ENCODE measurements at regions not wholly inside any gene's neighbourhood (a gene's known extent, or its start where the extent isn't known, plus 50 kb on each side); places are given as distances from the start of the nearest gene placed in this dataset.

GRCh38 chr2:204065566-204065965 is 129.0 kb downstream of the ICOS start:
- Mint-ChIP-seq H3K9me3 (peaks cover 16% of the 10 kb centered on the region; the same call in 2 of the 3 replicates), H3K27me3 (ENCODE audit: insufficient read depth, low read depth, poor library complexity) (no peaks in the 10 kb centered on the region), H3K27ac (no peak overlapping the region), H3K36me3 (ENCODE audit: low read depth) (no peaks in the 10 kb centered on the region), H3K4me3 (no peak overlapping the region), H3K4me1 (no peaks in the 10 kb centered on the region; the same call in 2 of the 3 replicates)
- no peaks in the 10 kb centered on the region for H4K20me1 ChIP-seq (replicated peaks; ENCODE audit: insufficient read depth)
- H3K36me3 ChIP-seq (ENCODE audit: insufficient read depth), result peaks cover 6% of the 10 kb centered on the region; the same call in 1 of the 2 replicates
- no peak for ATAC-seq
- H3K4me3 ChIP-seq, result no peak overlapping the region
- no peak for DNase-seq (ENCODE audit: low spot score)
- no peak overlapping the region for H3K27ac ChIP-seq (ENCODE audit: low read depth)
- H3K4me2 ChIP-seq, result no peak overlapping the region
- H3K27me3 ChIP-seq (ENCODE audit: insufficient read depth), result no peaks in the 10 kb centered on the region
- no peaks in the 10 kb centered on the region for H3K4me1 ChIP-seq (ENCODE audit: insufficient read depth)
- no peak overlapping the region for H2AFZ ChIP-seq
- H3F3A ChIP-seq (replicated peaks; ENCODE audit: low read depth), result no peaks in the 10 kb centered on the region
- no peaks in the 10 kb centered on the region for H3K79me2 ChIP-seq (replicated peaks; ENCODE audit: insufficient read depth)
- TF ChIP-seq NANOG (IDR thresholded peaks at IDR 0.05; ENCODE audit: borderline replicate concordance) (no peak), ETS1 (IDR thresholded peaks at IDR 0.05) (no peak), POLR2AphosphoS5 (IDR thresholded peaks at IDR 0.05; ENCODE audit: low read depth) (no peak), EZH2phosphoT487 (IDR thresholded peaks at IDR 0.05; ENCODE audit: unreplicated experiment) (no peak), CTCF (conservative IDR thresholded peaks at IDR 0.05; ENCODE audit: low read depth in 2 of 2) (no peak), CREB1 (CRISPR knock-in tag; IDR thresholded peaks at IDR 0.05; ENCODE audit: low read depth) (no peak), STAT1 (IDR thresholded peaks at IDR 0.05; ENCODE audit: unreplicated experiment) (no peak), ZNF114 (CRISPR knock-in tag; IDR thresholded peaks at IDR 0.05) (no peak), ZNF331 (CRISPR knock-in tag; IDR thresholded peaks at IDR 0.05; ENCODE audit: low read depth) (no peak), EZH2 (IDR thresholded peaks at IDR 0.05; ENCODE audit: low read depth, unreplicated experiment) (no peak), JUNB (IDR thresholded peaks at IDR 0.05; ENCODE audit: unreplicated experiment) (no peak), REST (IDR thresholded peaks at IDR 0.05; ENCODE audit: unreplicated experiment) (no peak), ZNF462 (CRISPR knock-in tag; IDR thresholded peaks at IDR 0.05) (no peak)
- peaks cover 5% of the 10 kb centered on the region; the same call in 1 of the 2 replicates for H3K9me2 ChIP-seq (ENCODE audit: insufficient read depth)

Data from GM23338 (cell line).